ENCODE measurements at regions not wholly inside any gene's neighbourhood (a gene's known extent, or its start where the extent isn't known, plus 50 kb on each side); places are given as distances from the start of the nearest gene placed in this dataset.
"Not testable (repeated sequence)": the region's sequence is repeated elsewhere in the genome, so short reads cannot be mapped to it uniquely, and the experiment has no call there.

DNA sequence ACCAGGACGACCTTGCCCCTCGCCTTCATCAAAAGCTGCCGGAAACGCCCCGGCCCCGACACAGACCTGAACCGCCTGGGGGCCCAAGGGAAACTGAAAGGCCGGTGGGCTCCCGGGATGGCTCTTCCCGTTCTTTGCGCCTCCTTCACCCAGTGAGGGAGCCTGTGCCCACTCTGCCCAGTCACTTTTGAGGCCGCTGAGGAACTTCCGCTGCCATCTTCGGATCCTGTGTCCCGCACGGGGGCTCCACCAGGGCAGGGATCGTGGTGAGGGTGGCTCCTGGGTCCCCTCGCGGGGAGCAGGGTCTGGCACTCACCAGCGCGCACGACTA lies 104.0 kb downstream of the PPIAL4G start:
- H4K20me1 ChIP-seq (ENCODE audit: insufficient read depth): no peaks in the 10 kb centered on the region
- no peaks in the 10 kb centered on the region for H3K4me1 ChIP-seq (ENCODE audit: control insufficient read depth in 1 of 2, insufficient read depth in 2 of 2, low read depth in 1 of 2, low read length in 1 of 2)
- H3K79me2 ChIP-seq (ENCODE audit: insufficient read depth): no peaks in the 10 kb centered on the region
- H3K27ac ChIP-seq (ENCODE audit: low read depth in 2 of 2, low read length in 1 of 2): no peak overlapping the region
- H2AFZ ChIP-seq (ENCODE audit: low read depth): no peak overlapping the region
- H3K4me3 ChIP-seq (ENCODE audit: low read depth in 2 of 2, low read length in 1 of 2): no peak overlapping the region
- TF ChIP-seq TCF12 (IDR thresholded peaks at IDR 0.05) (no peak), RAD21 (IDR thresholded peaks at IDR 0.05; ENCODE audit: low read length) (no peak), ZBTB33 (IDR thresholded peaks at IDR 0.05; ENCODE audit: borderline replicate concordance, low read depth) (no peak), YY1 (IDR thresholded peaks at IDR 0.05; ENCODE audit: low read depth) (no peak), FOXJ3 (CRISPR knock-in tag; IDR thresholded peaks at IDR 0.05) (no peak), RCOR1 (IDR thresholded peaks at IDR 0.05; ENCODE audit: low read length) (no peak), GABPA (IDR thresholded peaks at IDR 0.05; ENCODE audit: low read depth) (no peak), FOXM1 (IDR thresholded peaks at IDR 0.05; ENCODE audit: low read depth) (no peak), POLR2AphosphoS5 (IDR thresholded peaks at IDR 0.05; ENCODE audit: low read depth, low read length) (no peak), TAF1 (IDR thresholded peaks at IDR 0.05; ENCODE audit: borderline replicate concordance, low read depth, low read length) (no peak), TEAD4 (IDR thresholded peaks at IDR 0.05; ENCODE audit: borderline replicate concordance, insufficient read depth) (no peak)
- H3K9me3 ChIP-seq: no peaks in the 10 kb centered on the region
- H3K27me3 ChIP-seq (ENCODE audit: insufficient read depth): no peaks in the 10 kb centered on the region; the same call in 1 of the 2 replicates
- H3F3A ChIP-seq (replicated peaks; ENCODE audit: insufficient read depth): no peaks in the 10 kb centered on the region
- 51% methylated on average over 17 of the region's 22 CpGs for WGBS (ENCODE audit: low lambda C conversion rate)
- POLR2A ChIA-PET: no interaction called here
- CTCF ChIA-PET: no interaction called here
- no peaks in the 10 kb centered on the region for H3K36me3 ChIP-seq (replicated peaks in 1 of 2; ENCODE audit: control insufficient read depth in 1 of 2, insufficient read depth in 2 of 2, low read length in 1 of 2)
- no peak overlapping the region for H3K9ac ChIP-seq
- DNase-seq: no peak
- no peak overlapping the region for H3K4me2 ChIP-seq
- H3K9me2 ChIP-seq: no peaks in the 10 kb centered on the region

- CTCF ChIA-PET; H3K27ac ChIP-seq (ENCODE audit: low read depth in 2 of 2, low read length in 1 of 2): not testable (repeated sequence)
Observed at GRCh38 chr1:148377992-148378391, 105.1 kb downstream of the PPIAL4G start.

DNA sequence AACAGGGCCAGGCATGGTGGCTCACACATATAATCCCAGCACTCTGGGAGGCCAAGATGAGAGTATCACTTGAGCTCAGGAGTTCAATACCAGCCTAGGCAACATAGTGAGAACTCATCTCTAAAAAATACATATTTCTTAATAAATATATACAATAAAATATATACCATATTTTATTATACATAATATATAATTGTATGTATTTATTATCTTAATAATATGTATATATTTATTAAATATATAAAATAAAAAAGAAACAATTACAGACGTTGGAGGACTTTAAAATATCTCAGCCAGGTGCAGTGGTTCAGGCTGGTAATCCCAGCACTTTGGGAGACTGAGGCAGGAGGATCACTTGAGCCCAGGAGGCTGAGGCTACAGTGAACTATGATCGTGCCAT lies 106.1 kb downstream of the PPIAL4G start:
- H3K9me2 ChIP-seq; POLR2A ChIA-PET; H3K9me3 ChIP-seq; H3F3A ChIP-seq (replicated peaks; ENCODE audit: insufficient read depth); H3K27ac ChIP-seq (ENCODE audit: low read depth in 2 of 2, low read length in 1 of 2); H2AFZ ChIP-seq (ENCODE audit: low read depth); CTCF ChIA-PET; H4K20me1 ChIP-seq (ENCODE audit: insufficient read depth); H3K9ac ChIP-seq; H3K36me3 ChIP-seq (replicated peaks in 1 of 2; ENCODE audit: control insufficient read depth in 1 of 2, insufficient read depth in 2 of 2, low read length in 1 of 2); DNase-seq; H3K27me3 ChIP-seq (ENCODE audit: insufficient read depth); H3K4me3 ChIP-seq (ENCODE audit: low read depth in 2 of 2, low read length in 1 of 2); H3K4me1 ChIP-seq (ENCODE audit: control insufficient read depth in 1 of 2, insufficient read depth in 2 of 2, low read depth in 1 of 2, low read length in 1 of 2); H3K4me2 ChIP-seq; H3K79me2 ChIP-seq (ENCODE audit: insufficient read depth): not testable (repeated sequence)
- 16% methylated on average over 2 of the region's 2 CpGs for WGBS (ENCODE audit: low lambda C conversion rate)

More at GRCh38 chr1:148377992-148378391, 105.1 kb downstream of the PPIAL4G start:
- H3K9me3 ChIP-seq; H4K20me1 ChIP-seq (ENCODE audit: insufficient read depth); H3F3A ChIP-seq (replicated peaks; ENCODE audit: insufficient read depth); H2AFZ ChIP-seq (ENCODE audit: low read depth); H3K9ac ChIP-seq; H3K9me2 ChIP-seq; H3K36me3 ChIP-seq (replicated peaks in 1 of 2; ENCODE audit: control insufficient read depth in 1 of 2, insufficient read depth in 2 of 2, low read length in 1 of 2); DNase-seq; H3K4me2 ChIP-seq; H3K27me3 ChIP-seq (ENCODE audit: insufficient read depth); POLR2A ChIA-PET; H3K4me3 ChIP-seq (ENCODE audit: low read depth in 2 of 2, low read length in 1 of 2); H3K79me2 ChIP-seq (ENCODE audit: insufficient read depth); H3K4me1 ChIP-seq (ENCODE audit: control insufficient read depth in 1 of 2, insufficient read depth in 2 of 2, low read depth in 1 of 2, low read length in 1 of 2): not testable (repeated sequence)
- 59% methylated on average over 4 of the region's 4 CpGs for WGBS (ENCODE audit: low lambda C conversion rate)

All from SK-N-SH (cell line).